ENCODE measurements at regions not wholly inside any gene's neighbourhood (a gene's known extent, or its start where the extent isn't known, plus 50 kb on each side); places are given as distances from the start of the nearest gene placed in this dataset.

- no peak for TF ChIP-seq NBN (IDR thresholded peaks at IDR 0.05)
- no peak for TF ChIP-seq CTCF (IDR thresholded peaks at IDR 0.05 in 2 of 3, conservative IDR thresholded peaks at IDR 0.05 in 1 of 3; ENCODE audit: control insufficient read depth in 2 of 3, extremely low read depth in 1 of 3, insufficient read depth in 1 of 3, low read depth in 3 of 3, low read length in 3 of 3)
- no peak for TF ChIP-seq NRF1 (conservative IDR thresholded peaks at IDR 0.05; ENCODE audit: low read depth, low read length)
- TF ChIP-seq PKNOX1 (IDR thresholded peaks at IDR 0.05): no peak
- no peak for TF ChIP-seq ZZZ3 (IDR thresholded peaks at IDR 0.05; ENCODE audit: control insufficient read depth, insufficient read length, low read depth)
- TF ChIP-seq RFX5 (IDR thresholded peaks at IDR 0.05; ENCODE audit: low read depth, low read length): no peak
- TF ChIP-seq YY1 (IDR thresholded peaks at IDR 0.05; ENCODE audit: low read depth, low read length): no peak
- TF ChIP-seq ATF3 (IDR thresholded peaks at IDR 0.05; ENCODE audit: borderline replicate concordance, extremely low read depth, low read depth, low read length): no peak
- no peak for TF ChIP-seq RCOR1 (conservative IDR thresholded peaks at IDR 0.05; ENCODE audit: low read depth, low read length)
- no peak for TF ChIP-seq MTA2 (IDR thresholded peaks at IDR 0.05; ENCODE audit: low read depth)
- no peak for TF ChIP-seq EP300 (IDR thresholded peaks at IDR 0.05; ENCODE audit: borderline replicate concordance in 1 of 2, control insufficient read depth in 1 of 2, low read depth in 2 of 2, low read length in 2 of 2)
Measured at GRCh38 chr9:81532251-81532650, 157.1 kb downstream of the TLE1 start.

All from GM12878 (cell line).